Transverse colon (tissue), 3 donors: ENCODE measurements at regions not wholly inside any gene's neighbourhood (a gene's known extent, or its start where the extent isn't known, plus 50 kb on each side); places are given as distances from the start of the nearest gene placed in this dataset.

Experiments used
- EP300 ChIP-seq: sonication (generic); formaldehyde crosslinking; IDR thresholded peaks from one replicate; pipeline ENCODE4 v1.6.1; 2017; ENCODE audit warnings: antibody characterized with exemption, low read depth
- TF ChIP-seq, protein P1 (sequence below), 5 experiments: fragments of 200-600 bp in 3 of 5; fragments of 450-650 bp in 2 of 5; sonication (generic) in 3 of 5; IDR thresholded peaks; 1 replicate in 2 of 5; 2 replicates in 3 of 5; pipeline ENCODE4 v1.5.1; 2016 to 2017; ENCODE audit warnings: antibody characterized with exemption in 5 of 5, inconsistent platforms in 3 of 5, mild to moderate bottlenecking in 2 of 5, moderate library complexity in 1 of 5

DNA sequence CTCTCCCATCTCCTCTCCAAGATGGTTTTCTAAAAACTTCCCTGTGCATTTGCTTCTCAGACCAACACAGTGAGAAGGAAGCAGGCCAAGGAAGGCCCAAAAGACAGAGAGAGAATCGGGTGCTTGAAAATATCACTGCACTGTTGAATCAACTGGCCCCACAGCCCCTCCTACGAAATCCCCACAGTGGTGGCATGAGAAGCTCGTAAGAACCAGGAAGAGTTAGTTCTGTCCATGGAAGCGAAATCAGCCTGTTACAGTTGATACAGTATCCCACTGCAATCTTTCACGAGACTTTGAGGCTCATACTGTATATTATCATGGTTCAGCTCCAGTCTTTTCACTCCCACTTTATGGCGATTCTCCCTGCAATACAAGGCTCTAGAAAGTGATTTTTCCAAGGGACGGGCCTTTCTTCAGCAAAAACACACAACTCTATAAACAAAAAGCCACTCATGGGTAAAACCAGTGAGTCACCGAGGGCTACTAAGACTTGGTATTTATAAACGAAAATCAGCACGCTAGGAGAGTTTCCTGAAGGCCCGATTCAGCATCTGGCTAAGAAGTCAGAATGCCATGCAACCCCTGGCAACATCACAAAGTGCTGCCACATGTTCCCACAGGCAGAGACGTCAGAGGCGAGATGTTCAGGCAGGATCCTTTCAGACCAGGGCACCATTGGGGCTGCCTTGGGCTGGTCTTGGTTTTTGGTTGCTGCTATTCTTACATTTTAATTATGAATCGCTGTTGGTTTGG is 185.7 kb downstream of the IRX5 start:
- TF ChIP-seq, protein P1, sequence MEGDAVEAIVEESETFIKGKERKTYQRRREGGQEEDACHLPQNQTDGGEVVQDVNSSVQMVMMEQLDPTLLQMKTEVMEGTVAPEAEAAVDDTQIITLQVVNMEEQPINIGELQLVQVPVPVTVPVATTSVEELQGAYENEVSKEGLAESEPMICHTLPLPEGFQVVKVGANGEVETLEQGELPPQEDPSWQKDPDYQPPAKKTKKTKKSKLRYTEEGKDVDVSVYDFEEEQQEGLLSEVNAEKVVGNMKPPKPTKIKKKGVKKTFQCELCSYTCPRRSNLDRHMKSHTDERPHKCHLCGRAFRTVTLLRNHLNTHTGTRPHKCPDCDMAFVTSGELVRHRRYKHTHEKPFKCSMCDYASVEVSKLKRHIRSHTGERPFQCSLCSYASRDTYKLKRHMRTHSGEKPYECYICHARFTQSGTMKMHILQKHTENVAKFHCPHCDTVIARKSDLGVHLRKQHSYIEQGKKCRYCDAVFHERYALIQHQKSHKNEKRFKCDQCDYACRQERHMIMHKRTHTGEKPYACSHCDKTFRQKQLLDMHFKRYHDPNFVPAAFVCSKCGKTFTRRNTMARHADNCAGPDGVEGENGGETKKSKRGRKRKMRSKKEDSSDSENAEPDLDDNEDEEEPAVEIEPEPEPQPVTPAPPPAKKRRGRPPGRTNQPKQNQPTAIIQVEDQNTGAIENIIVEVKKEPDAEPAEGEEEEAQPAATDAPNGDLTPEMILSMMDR (IDR thresholded peaks at IDR 0.05), result no peak
- no peak for TF ChIP-seq EP300
